GM12891 (cell line): ENCODE measurements at regions not wholly inside any gene's neighbourhood (a gene's known extent, or its start where the extent isn't known, plus 50 kb on each side); places are given as distances from the start of the nearest gene placed in this dataset.

Experiments used
- POLR2A ChIP-seq: IDR thresholded peaks from 2 replicates; pipeline ENCODE4 v1.6.1; 2011; ENCODE audit warnings: low read depth, low read length, control low read depth
- POLR2AphosphoS5 ChIP-seq: IDR thresholded peaks from 2 replicates; pipeline ENCODE4 v1.6.1; 2011; ENCODE audit warnings: low read depth, low read length, control low read depth
- TAF1 ChIP-seq: IDR thresholded peaks from 2 replicates; pipeline ENCODE4 v1.6.1; 2011; ENCODE audit warnings: low read depth, low read length, control low read depth

- TF ChIP-seq TAF1 (no peak), POLR2A (no peak), POLR2AphosphoS5 (no peak)
These were observed 230.6 kb downstream of the PCDH7 start for GRCh38 chr4:30950737-30951136.
